Thoracic aorta (tissue), 2 donors: ENCODE measurements at regions not wholly inside any gene's neighbourhood (a gene's known extent, or its start where the extent isn't known, plus 50 kb on each side); places are given as distances from the start of the nearest gene placed in this dataset.

ENCODE experiments used
- ATAC-seq: fragments of 150-250 bp; one replicate; pipeline ENCODE4 v1.8.0; 2017; ENCODE audit warnings: low read depth; ENCODE audit not compliant: insufficient number of reproducible peaks, low FRiP score
- DNase-seq: peaks from one replicate; pipeline ENCODE4 v3.0.0-alpha.2; 2020; ENCODE audit warnings: low spot score
- H3K27ac ChIP-seq, 2 donors: fragments of 200-600 bp; sonication (generic); 1 replicate in 1 of 2; 2 replicates in 1 of 2; pipeline ENCODE4 v1.5.1; 2016; ENCODE audit warnings: mild to moderate bottlenecking in 2 of 2, moderate library complexity in 2 of 2
- H3K27me3 ChIP-seq: fragments of 200-600 bp; sonication (generic); replicated peaks from 2 replicates; pipeline ENCODE4 v1.6.0; 2016; ENCODE audit warnings: mild to moderate bottlenecking; ENCODE audit not compliant: insufficient read depth
- H3K36me3 ChIP-seq: fragments of 200-600 bp; sonication (generic); one replicate; pipeline ENCODE4 v1.5.1; 2016
- H3K4me1 ChIP-seq, 2 donors: fragments of 200-600 bp; sonication (generic); 1 replicate in 1 of 2; 2 replicates in 1 of 2; pipeline versions ENCODE4 v1.5.1 to v1.6.0; 2016; ENCODE audit warnings: low read depth in 2 of 2, mild to moderate bottlenecking in 1 of 2; ENCODE audit not compliant: control insufficient read depth in 1 of 2
- H3K4me3 ChIP-seq: fragments of 200-600 bp; sonication (generic); 2 replicates; pipeline ENCODE4 v1.5.1; 2016; ENCODE audit warnings: mild to moderate bottlenecking
- H3K9me3 ChIP-seq: fragments of 200-600 bp; sonication (generic); 2 replicates; pipeline ENCODE4 v1.5.1; 2016
- TF ChIP-seq, protein P1 (sequence below): fragments of 200-600 bp; sonication (generic); IDR thresholded peaks from one replicate; pipeline ENCODE4 v1.5.1; 2019; ENCODE audit warnings: antibody characterized with exemption

- no peaks in the 10 kb centered on the region for H3K9me3 ChIP-seq
- H3K27me3 ChIP-seq, result no peaks in the 10 kb centered on the region
- H3K4me3 ChIP-seq, result no peak overlapping the region
- no peak overlapping the region for H3K27ac ChIP-seq
- H3K4me1 ChIP-seq, result peaks cover 0 to 8% of the 10 kb centered on the region in 2 donors
- ATAC-seq, result no peak
- H3K36me3 ChIP-seq, result no peaks in the 10 kb centered on the region
- TF ChIP-seq, protein P1, sequence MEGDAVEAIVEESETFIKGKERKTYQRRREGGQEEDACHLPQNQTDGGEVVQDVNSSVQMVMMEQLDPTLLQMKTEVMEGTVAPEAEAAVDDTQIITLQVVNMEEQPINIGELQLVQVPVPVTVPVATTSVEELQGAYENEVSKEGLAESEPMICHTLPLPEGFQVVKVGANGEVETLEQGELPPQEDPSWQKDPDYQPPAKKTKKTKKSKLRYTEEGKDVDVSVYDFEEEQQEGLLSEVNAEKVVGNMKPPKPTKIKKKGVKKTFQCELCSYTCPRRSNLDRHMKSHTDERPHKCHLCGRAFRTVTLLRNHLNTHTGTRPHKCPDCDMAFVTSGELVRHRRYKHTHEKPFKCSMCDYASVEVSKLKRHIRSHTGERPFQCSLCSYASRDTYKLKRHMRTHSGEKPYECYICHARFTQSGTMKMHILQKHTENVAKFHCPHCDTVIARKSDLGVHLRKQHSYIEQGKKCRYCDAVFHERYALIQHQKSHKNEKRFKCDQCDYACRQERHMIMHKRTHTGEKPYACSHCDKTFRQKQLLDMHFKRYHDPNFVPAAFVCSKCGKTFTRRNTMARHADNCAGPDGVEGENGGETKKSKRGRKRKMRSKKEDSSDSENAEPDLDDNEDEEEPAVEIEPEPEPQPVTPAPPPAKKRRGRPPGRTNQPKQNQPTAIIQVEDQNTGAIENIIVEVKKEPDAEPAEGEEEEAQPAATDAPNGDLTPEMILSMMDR, result no peak
- DNase-seq, result no peak
Observed at GRCh38 chr10:118967160-118967559, 62.4 kb upstream of the NANOS1 start.

DNA sequence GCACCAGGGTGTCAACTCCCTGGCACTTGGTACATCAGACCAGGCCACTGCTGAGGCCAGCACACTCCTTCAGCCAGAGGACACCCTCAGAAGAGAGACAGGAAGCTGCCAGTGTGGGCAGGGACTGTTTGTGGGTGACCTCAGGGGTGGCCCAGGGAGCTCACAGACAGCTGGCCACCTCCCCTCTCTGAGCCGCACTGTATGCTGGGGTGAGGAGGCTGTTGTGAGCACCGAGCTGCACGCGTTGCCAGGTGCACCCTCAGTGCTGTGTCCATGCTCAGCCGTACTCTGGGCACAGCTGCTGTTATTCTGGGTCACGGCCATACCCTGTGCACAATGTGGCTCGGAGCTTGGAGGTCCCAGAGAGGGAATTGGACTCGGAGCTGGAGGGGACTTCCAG, 61.5 kb upstream of the NANOS1 start:
- H3K27me3 ChIP-seq, result no peaks in the 10 kb centered on the region
- TF ChIP-seq, protein P1, result no peak
- H3K9me3 ChIP-seq, result no peaks in the 10 kb centered on the region
- H3K4me3 ChIP-seq, result no peak overlapping the region
- no peak overlapping the region for H3K27ac ChIP-seq
- peaks cover 0 to 8% of the 10 kb centered on the region in 2 donors for H3K4me1 ChIP-seq
- H3K36me3 ChIP-seq, result no peaks in the 10 kb centered on the region
- ATAC-seq (no peak), DNase-seq (no peak)

DNA sequence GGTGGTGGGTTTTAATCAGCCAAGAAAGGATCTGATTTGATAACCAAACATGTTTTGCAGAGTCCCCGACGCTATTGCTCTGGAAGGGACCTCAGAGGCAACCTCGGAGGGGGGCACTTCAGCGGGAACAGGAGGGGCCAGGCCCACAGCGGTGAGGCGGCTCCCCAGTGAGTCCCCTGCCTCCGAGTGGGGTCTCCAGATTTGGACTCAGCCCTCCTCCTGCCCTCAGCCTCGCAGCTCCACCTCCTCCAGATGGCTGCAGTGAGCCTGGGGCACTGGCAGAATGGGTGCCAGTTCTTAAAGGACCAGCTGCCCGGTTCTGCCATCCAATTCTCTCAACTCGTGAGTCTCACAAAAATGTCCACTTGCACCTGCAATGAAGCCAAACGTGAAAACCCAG, 61.0 kb upstream of the NANOS1 start:
- Histone ChIP-seq H3K27me3 (no peaks in the 10 kb centered on the region), H3K4me3 (no peak overlapping the region), H3K9me3 (no peaks in the 10 kb centered on the region), H3K4me1 (peaks cover 0 to 8% of the 10 kb centered on the region in 2 donors), H3K27ac (no peak overlapping the region), H3K36me3 (no peaks in the 10 kb centered on the region)
- ATAC-seq (no peak), DNase-seq (no peak)
- TF ChIP-seq, protein P1, result no peak

DNA sequence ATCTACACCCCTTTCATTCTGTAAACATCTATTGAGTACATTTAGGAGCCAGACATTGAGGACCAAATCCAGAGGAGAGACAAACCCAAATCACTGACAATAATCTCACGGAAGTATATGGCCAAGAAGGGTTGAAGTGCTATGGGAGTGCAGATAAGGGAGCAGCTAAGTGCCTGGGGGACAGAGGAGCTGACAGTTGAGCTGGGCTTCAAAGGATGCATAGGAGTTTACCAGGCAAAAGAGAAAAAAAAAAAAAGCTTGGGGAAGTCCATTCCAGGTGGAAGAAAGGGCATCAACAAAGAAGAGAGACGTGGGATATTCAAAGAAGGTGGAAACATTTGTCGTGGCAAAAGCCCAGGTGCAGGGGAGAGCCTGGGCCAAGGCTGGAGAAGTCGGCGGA, 60.5 kb upstream of the NANOS1 start:
- Histone ChIP-seq H3K27me3 (no peaks in the 10 kb centered on the region), H3K36me3 (no peaks in the 10 kb centered on the region), H3K4me3 (no peak overlapping the region), H3K27ac (no peak overlapping the region), H3K9me3 (peaks cover 5% of the 10 kb centered on the region), H3K4me1 (peaks cover 0 to 8% of the 10 kb centered on the region in 2 donors)
- no peak for DNase-seq
- TF ChIP-seq, protein P1, result no peak
- ATAC-seq, result no peak

DNA sequence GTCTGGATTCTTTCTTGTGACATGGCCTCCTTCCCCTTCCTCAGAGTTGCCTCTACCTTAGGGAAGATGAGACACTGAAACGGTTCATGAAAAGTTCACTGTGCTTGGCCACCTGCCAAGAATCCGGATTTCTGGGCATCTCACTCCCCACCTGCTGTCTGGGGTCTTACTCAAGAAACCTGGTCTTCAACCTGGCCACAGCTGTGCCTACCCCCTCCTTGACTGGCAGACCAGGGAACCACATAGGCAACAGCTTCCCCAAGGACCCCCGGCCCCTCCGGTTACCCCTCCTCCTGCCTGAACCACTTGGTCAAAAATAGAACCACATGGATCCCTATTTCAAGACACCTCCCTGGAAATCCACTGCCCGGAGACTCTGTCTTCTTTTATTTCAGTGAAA, 58.7 kb upstream of the NANOS1 start:
- ATAC-seq, result no peak
- TF ChIP-seq, protein P1, result no peak

More for the DNA sequence above, 58.7 kb upstream of the NANOS1 start:
- H3K4me1 ChIP-seq, result peaks cover 0 to 8% of the 10 kb centered on the region in 2 donors
- no peaks in the 10 kb centered on the region for H3K36me3 ChIP-seq
- H3K9me3 ChIP-seq, result peaks cover 7% of the 10 kb centered on the region
- H3K27me3 ChIP-seq, result no peaks in the 10 kb centered on the region
- no peak for DNase-seq
- no peak overlapping the region for H3K4me3 ChIP-seq
- H3K27ac ChIP-seq, result no peak overlapping the region
